ENCODE measurements at regions not wholly inside any gene's neighbourhood (a gene's known extent, or its start where the extent isn't known, plus 50 kb on each side); places are given as distances from the start of the nearest gene placed in this dataset.

DNA sequence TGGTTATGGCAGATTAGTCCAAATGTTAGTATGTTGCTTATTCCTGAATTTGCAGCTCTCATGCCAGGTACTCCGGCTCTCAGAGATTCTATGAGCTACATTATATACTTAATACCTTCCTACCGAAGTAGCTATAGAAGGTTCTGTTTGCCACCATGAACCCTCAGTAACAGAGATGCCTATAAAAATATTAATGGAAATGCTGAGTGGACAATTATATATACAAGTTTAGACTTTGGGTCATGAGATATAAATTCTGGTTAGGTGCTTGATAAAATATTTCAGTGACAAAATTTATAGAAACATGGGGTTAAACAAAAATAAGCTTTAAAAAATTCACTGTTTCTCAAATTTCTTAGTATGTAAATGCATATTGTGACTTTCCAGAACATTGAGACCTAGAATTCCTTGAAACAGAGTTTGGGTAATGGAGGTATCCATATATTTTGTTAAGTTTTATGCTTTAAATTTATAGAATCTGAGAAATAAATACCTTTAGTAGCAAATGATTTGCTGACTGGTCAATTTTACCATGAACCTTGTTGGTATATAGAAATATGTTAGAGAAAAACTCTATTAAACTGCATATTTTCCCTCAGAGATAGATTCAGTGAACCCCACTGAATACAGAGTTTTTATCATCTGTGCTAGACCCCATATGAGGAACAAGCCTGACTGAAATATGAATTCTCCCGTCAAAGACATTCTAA lies 533.5 kb downstream of the SH2D4B start:
- no peak overlapping the region for H3K4me3 ChIP-seq (ENCODE audit: low read depth, low read length)
- TF ChIP-seq, protein P1, sequence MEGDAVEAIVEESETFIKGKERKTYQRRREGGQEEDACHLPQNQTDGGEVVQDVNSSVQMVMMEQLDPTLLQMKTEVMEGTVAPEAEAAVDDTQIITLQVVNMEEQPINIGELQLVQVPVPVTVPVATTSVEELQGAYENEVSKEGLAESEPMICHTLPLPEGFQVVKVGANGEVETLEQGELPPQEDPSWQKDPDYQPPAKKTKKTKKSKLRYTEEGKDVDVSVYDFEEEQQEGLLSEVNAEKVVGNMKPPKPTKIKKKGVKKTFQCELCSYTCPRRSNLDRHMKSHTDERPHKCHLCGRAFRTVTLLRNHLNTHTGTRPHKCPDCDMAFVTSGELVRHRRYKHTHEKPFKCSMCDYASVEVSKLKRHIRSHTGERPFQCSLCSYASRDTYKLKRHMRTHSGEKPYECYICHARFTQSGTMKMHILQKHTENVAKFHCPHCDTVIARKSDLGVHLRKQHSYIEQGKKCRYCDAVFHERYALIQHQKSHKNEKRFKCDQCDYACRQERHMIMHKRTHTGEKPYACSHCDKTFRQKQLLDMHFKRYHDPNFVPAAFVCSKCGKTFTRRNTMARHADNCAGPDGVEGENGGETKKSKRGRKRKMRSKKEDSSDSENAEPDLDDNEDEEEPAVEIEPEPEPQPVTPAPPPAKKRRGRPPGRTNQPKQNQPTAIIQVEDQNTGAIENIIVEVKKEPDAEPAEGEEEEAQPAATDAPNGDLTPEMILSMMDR (IDR thresholded peaks at IDR 0.05; ENCODE audit: insufficient read depth, low read depth, low read length) = no peak
- DNase-seq (ENCODE audit: low read depth) = no peak

DNA sequence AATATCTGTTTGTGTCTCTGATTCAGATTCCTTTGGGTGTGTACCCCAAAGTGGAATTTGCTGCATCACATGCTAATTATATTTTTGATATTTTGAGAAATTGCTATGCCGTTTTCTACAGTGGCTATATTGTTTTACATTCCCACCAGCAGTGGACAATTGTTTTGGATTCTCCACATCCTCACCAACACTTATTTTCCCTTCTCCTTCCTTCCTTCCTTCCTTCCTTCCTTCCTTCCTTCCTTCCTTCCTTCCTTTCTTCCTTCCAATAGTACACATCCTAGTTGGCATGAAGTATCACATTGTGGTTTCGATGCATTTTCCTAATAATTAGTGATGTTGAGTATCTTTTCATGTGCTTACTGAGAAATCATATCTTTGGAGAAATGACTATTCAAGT lies 535.5 kb downstream of the SH2D4B start:
- H3K4me3 ChIP-seq (ENCODE audit: low read depth, low read length) = no peak overlapping the region
- TF ChIP-seq, protein P1 (IDR thresholded peaks at IDR 0.05; ENCODE audit: insufficient read depth, low read depth, low read length) = no peak
- DNase-seq (ENCODE audit: low read depth) = no peak

DNA sequence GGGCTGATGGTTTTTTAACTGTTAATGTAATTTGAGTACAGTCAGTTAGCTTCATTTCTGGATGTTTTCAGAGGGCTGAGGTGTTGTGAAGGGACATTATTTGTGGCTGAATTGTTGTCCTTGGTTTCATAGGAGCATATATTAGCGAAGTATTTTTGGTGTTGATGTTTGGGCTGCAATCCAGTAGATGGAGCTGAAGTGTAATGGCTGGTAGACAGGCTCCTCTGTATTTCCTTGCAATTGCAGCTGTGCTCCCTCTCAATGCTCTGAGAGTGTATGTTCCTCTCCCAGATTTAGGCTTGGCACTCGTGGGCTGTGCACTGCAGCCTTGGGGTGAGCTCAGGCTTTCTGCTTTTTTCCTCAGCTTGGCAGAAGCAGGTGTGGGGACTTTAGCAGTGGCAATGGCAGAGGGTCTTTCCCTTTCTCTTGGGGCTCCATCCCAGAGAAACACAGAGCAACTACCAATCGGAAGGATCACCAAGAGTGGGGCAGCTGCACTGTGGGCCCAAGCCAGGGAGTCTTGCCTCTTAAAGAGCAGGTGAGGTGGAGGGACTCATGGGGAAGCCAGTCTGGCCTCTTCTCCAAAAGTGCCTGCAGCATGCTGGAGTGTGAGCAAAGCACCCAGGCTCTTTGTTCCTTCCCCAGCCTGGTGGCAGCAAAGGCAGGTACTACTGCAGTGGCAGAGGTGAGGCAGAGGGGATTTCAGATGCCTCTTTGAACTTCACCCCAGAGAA lies 544.4 kb downstream of the SH2D4B start:
- TF ChIP-seq, protein P1 (IDR thresholded peaks at IDR 0.05; ENCODE audit: insufficient read depth, low read depth, low read length) = no peak
- no peak for DNase-seq (ENCODE audit: low read depth)
- no peak overlapping the region for H3K4me3 ChIP-seq (ENCODE audit: low read depth, low read length)

DNA sequence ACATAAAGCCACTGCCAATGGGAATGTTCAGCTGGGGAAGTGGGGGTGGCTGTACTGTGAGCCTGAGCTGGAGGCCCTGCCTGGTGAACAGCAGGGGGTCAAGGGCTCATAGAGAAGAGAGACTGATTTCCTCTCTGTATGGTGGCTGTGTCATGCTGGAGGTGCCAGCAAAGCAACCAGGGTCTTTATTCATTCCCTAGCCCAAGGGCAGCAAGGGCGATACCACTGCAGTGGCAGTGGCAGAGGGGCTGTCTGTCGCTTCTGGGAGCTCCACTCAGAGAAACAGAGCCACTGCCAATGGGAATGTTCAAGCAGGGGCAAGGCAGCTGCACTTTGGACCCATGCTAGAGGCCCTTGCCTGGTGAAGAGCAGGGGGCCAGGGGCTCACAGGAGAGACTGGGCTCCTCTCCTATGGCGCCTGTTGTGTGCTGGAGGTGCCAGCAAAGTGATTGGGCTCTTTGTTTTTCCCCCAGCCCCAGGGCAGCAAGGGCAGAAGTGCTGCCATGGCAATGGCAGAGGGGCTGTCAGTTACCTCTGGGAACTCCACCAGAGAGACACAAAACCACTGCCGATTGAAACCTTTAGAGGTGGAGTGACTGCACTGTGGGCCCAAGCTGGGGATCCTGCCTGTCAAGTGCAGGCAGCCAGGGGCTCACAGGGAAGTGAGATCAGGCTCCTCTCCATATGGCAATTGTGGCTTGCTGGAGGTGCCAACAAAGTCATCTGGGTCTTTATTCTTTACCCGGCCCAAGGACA lies 545.1 kb downstream of the SH2D4B start:
- H3K4me3 ChIP-seq (ENCODE audit: low read depth, low read length) = no peak overlapping the region
- TF ChIP-seq, protein P1 (IDR thresholded peaks at IDR 0.05; ENCODE audit: insufficient read depth, low read depth, low read length) = no peak
- DNase-seq (ENCODE audit: low read depth) = no peak

DNA sequence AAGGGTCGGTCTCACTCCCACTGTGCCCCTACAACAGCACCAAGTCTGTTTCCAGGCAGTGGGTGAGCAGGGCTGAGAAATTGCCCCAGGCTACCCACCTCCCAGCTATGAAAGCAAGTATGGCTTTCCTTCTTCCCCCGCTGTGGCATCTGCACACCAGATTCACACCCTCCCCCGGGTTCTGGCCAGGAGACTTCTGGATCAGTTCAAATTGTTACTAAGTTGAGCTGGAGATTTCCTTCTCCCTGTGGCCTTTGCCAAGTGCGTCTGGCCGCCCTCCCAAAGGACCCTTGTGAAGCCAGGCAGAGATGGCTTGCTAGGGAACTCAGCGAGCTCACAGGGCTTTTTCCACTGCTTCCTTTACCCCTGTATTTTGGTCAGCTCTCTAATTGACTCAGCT lies 555.4 kb downstream of the SH2D4B start:
- TF ChIP-seq, protein P1 (IDR thresholded peaks at IDR 0.05; ENCODE audit: insufficient read depth, low read depth, low read length) = no peak
- H3K4me3 ChIP-seq (ENCODE audit: low read depth, low read length) = no peak overlapping the region
- no peak for DNase-seq (ENCODE audit: low read depth)

DNA sequence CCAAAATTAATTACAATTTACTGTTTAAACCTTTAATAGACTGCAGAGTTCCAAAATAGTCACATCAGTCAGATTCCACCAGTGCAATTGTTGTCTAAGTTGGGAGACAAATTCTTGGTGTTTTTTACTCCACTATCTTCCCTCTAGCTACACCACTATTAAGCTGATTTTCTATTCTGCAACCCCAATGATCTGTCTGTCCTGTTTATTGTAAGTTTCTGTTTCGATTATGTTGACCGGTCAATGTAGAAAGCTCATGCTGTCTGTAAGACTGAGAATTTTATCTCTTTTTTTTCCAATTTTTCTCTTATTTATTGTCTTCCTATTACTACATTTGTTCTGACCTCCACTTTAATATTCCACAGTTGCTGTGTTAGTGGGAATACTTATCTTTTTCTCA lies 557.5 kb downstream of the SH2D4B start:
- TF ChIP-seq, protein P1 (IDR thresholded peaks at IDR 0.05; ENCODE audit: insufficient read depth, low read depth, low read length) = no peak
- no peak overlapping the region for H3K4me3 ChIP-seq (ENCODE audit: low read depth, low read length)
- no peak for DNase-seq (ENCODE audit: low read depth)

All from fibroblast of villous mesenchyme (primary cell).